ENCODE measurements at regions not wholly inside any gene's neighbourhood (a gene's known extent, or its start where the extent isn't known, plus 50 kb on each side); places are given as distances from the start of the nearest gene placed in this dataset.

DNA sequence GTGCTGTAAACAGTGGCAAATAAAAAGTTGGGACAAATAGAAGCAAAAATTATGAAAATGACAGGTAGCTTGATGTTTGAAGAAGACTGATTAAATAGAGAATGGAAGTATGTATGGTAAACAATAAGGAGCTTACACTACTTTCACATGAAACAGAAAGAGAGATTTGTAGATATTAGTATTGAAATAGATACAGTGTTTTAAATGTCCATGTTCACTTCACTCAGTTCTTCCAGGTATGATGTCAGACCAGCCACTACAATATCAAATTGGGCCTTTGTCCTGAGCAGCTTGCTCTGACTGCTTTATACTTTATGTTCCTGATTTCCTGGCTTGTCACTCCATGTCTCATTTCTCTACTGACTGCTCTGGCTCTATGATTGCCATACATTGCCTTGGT lies 107.5 kb downstream of the CENPW start:
- H3K4me3 ChIP-seq (ENCODE audit: low read depth, low read length) = no peak overlapping the region
- TF ChIP-seq POLR2A (IDR thresholded peaks at IDR 0.05; ENCODE audit: extremely low read depth, insufficient read length) = no peak
- TF ChIP-seq, protein P1, sequence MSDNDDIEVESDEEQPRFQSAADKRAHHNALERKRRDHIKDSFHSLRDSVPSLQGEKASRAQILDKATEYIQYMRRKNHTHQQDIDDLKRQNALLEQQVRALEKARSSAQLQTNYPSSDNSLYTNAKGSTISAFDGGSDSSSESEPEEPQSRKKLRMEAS (IDR thresholded peaks at IDR 0.05; ENCODE audit: low read depth, low read length) = no peak
- TF ChIP-seq, protein P2, sequence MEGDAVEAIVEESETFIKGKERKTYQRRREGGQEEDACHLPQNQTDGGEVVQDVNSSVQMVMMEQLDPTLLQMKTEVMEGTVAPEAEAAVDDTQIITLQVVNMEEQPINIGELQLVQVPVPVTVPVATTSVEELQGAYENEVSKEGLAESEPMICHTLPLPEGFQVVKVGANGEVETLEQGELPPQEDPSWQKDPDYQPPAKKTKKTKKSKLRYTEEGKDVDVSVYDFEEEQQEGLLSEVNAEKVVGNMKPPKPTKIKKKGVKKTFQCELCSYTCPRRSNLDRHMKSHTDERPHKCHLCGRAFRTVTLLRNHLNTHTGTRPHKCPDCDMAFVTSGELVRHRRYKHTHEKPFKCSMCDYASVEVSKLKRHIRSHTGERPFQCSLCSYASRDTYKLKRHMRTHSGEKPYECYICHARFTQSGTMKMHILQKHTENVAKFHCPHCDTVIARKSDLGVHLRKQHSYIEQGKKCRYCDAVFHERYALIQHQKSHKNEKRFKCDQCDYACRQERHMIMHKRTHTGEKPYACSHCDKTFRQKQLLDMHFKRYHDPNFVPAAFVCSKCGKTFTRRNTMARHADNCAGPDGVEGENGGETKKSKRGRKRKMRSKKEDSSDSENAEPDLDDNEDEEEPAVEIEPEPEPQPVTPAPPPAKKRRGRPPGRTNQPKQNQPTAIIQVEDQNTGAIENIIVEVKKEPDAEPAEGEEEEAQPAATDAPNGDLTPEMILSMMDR (IDR thresholded peaks at IDR 0.05; ENCODE audit: low read depth, low read length) = no peak
- TF ChIP-seq MYC (IDR thresholded peaks at IDR 0.05; ENCODE audit: low read depth, low read length) = no peak
- no peak for DNase-seq (ENCODE audit: low read depth)

DNA sequence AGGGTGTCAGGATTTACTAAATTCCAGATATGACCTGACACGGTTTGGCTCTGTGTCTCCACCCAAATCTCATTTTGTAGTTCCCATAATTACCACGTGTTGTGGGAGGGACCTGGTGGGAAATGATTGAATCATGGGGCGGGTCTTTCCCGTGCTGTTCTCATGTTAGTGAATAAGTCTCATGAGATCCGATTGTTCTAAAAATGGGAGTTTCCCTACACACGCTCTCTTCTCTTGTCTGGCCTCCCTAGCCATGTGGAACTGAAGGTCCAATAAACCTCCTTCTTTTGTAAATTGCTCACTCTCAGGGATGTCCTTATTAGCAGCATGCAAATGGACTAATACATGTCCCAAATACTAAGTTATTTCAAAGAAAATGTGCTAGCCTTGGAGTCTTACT lies 121.1 kb downstream of the CENPW start:
- DNase-seq (ENCODE audit: low read depth) = no peak
- no peak overlapping the region for H3K4me3 ChIP-seq (ENCODE audit: low read depth, low read length)
- TF ChIP-seq, protein P1 (IDR thresholded peaks at IDR 0.05; ENCODE audit: low read depth, low read length) = no peak

DNA sequence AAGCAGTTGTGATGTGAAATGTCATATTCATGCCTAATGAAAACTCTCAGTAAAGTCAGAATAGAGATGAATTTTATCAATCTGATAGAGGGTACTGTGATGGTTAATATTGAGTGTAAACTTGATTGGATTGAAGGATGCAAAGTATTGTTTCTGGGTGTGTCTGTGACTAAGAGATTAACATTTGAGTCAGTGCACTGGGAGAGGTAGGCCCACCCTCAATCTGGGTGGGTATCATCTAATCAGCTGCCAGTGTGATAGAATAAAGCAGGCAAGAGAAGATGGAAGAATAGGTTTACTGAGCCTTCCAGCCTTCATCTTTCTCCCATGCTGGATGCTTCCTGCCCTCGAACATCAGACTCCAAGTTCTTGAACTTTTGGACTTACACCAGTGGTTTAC lies 124.3 kb downstream of the CENPW start:
- TF ChIP-seq, protein P2 (IDR thresholded peaks at IDR 0.05; ENCODE audit: low read depth, low read length) = no peak
- no peak for TF ChIP-seq MYC (IDR thresholded peaks at IDR 0.05; ENCODE audit: low read depth, low read length)
- TF ChIP-seq, protein P1 (IDR thresholded peaks at IDR 0.05; ENCODE audit: low read depth, low read length) = no peak
- TF ChIP-seq POLR2A (IDR thresholded peaks at IDR 0.05; ENCODE audit: extremely low read depth, insufficient read length) = no peak
- DNase-seq (ENCODE audit: low read depth) = no peak
- no peak overlapping the region for H3K4me3 ChIP-seq (ENCODE audit: low read depth, low read length)

DNA sequence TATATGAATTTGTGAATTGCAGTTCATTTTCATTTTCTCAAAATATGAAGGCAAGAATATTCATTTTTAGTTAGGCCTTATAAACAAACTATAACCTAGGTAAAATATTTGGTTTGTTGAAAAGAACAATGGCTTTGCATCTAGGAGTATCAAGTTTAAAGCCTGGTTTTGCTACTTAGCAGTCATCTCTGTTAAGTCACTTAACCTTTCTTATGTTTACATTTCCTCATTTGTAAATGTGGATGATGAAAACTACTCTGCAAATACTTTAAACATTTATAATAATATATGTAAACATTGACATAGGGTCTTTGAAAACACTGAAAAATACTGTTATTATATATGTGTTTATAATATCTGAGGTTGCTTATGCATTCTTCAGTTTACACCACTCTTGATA lies 135.5 kb downstream of the CENPW start:
- no peak for DNase-seq (ENCODE audit: low read depth)
- TF ChIP-seq POLR2A (IDR thresholded peaks at IDR 0.05; ENCODE audit: extremely low read depth, insufficient read length) (no peak), MYC (IDR thresholded peaks at IDR 0.05; ENCODE audit: low read depth, low read length) (no peak)
- TF ChIP-seq, protein P1 (IDR thresholded peaks at IDR 0.05; ENCODE audit: low read depth, low read length) = no peak
- TF ChIP-seq, protein P2 (IDR thresholded peaks at IDR 0.05; ENCODE audit: low read depth, low read length) = no peak
- no peak overlapping the region for H3K4me3 ChIP-seq (ENCODE audit: low read depth, low read length)

DNA sequence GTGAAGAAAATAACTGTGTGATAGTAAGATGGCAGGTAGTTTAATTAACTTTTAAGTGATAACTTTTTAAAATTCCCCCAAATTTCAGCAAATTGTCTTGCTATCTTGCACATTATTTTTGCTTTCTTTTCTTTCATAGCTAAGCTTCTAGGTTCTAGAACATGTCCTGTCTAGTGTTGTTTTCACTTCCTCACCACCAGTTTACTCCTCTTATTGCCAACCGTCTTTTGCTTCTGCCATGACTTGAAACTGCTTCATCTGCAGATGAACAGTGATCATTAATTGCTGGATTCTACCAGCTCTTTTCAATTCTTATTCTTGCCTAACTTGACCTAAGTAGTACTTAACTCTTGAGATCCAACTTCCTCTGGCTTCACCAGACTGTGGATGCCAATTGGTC lies 137.8 kb downstream of the CENPW start:
- no peak for DNase-seq (ENCODE audit: low read depth)
- H3K4me3 ChIP-seq (ENCODE audit: low read depth, low read length) = no peak overlapping the region
- TF ChIP-seq, protein P2 (IDR thresholded peaks at IDR 0.05; ENCODE audit: low read depth, low read length) = no peak
- TF ChIP-seq, protein P1 (IDR thresholded peaks at IDR 0.05; ENCODE audit: low read depth, low read length) = no peak
- TF ChIP-seq POLR2A (IDR thresholded peaks at IDR 0.05; ENCODE audit: extremely low read depth, insufficient read length) (no peak), MYC (IDR thresholded peaks at IDR 0.05; ENCODE audit: low read depth, low read length) (no peak)

DNA sequence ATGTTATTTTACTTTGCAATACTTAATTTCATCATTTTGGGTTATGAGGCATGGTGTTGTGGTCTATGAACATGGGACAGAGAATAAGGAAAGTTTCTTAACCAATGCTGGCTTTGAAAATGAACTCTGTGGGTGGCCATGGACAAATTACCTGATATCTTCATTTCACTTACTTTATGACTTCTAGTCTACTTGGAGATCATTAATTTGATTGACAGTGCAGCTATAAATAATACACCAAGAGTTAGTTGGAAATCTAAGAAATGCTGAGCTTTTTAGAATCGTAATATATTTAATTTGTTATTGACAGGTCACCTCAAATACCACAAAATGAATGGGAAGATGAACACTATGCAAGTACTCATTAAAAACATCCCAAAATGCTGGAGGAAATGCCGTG lies 140.4 kb downstream of the CENPW start:
- TF ChIP-seq, protein P1 (IDR thresholded peaks at IDR 0.05; ENCODE audit: low read depth, low read length) = no peak
- TF ChIP-seq POLR2A (IDR thresholded peaks at IDR 0.05; ENCODE audit: extremely low read depth, insufficient read length) (no peak), MYC (IDR thresholded peaks at IDR 0.05; ENCODE audit: low read depth, low read length) (no peak)
- TF ChIP-seq, protein P2 (IDR thresholded peaks at IDR 0.05; ENCODE audit: low read depth, low read length) = no peak
- no peak for DNase-seq (ENCODE audit: low read depth)
- no peak overlapping the region for H3K4me3 ChIP-seq (ENCODE audit: low read depth, low read length)

Measured in NB4 (cell line).